ENCODE measurements at regions not wholly inside any gene's neighbourhood (a gene's known extent, or its start where the extent isn't known, plus 50 kb on each side); places are given as distances from the start of the nearest gene placed in this dataset.

DNA sequence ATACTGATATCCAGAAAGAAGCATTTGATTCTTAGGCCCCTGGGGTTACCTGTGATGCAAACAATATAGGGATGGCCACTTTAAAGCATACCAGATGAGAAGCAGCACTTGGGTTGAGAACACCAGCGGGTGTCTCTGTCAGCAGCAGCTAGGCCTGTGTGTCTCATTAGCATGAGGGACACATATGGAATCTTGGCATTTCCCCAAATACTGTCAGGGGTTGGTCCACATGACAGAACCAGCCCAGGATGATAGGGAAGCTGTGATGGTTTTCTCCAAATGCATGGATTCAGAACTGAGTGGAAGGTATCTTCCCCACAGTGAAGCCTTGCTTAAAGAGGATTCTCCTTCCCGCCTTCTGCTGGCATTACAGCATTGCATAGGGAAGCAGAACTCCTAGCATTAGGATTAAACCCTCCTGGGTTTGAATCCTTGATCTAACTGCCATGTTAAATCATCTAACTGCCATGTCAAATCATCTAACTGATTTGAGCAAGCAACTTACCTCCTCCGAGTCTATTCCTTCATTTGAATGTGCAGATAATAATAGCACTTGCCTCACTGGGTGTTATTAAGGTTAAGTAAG lies 111.5 kb upstream of the WSCD2 start:
- peaks cover 0 to 14% (median 1%) of the 10 kb centered on the region in 4 donors for H3K27me3 ChIP-seq (ENCODE audit: control insufficient read depth in 4 of 4, insufficient read depth in 4 of 4, low read length in 3 of 4)
- TF ChIP-seq, protein P1, sequence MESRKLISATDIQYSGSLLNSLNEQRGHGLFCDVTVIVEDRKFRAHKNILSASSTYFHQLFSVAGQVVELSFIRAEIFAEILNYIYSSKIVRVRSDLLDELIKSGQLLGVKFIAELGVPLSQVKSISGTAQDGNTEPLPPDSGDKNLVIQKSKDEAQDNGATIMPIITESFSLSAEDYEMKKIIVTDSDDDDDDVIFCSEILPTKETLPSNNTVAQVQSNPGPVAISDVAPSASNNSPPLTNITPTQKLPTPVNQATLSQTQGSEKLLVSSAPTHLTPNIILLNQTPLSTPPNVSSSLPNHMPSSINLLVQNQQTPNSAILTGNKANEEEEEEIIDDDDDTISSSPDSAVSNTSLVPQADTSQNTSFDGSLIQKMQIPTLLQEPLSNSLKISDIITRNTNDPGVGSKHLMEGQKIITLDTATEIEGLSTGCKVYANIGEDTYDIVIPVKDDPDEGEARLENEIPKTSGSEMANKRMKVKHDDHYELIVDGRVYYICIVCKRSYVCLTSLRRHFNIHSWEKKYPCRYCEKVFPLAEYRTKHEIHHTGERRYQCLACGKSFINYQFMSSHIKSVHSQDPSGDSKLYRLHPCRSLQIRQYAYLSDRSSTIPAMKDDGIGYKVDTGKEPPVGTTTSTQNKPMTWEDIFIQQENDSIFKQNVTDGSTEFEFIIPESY (IDR thresholded peaks at IDR 0.05) = no peak
- TF ChIP-seq FOXA2 (IDR thresholded peaks at IDR 0.05) (no peak), JUND (IDR thresholded peaks at IDR 0.05) (no peak), TAF1 (conservative IDR thresholded peaks at IDR 0.05) (no peak), GABPA (IDR thresholded peaks at IDR 0.05 in 1 of 2, conservative IDR thresholded peaks at IDR 0.05 in 1 of 2) (no peak), HNF4A (conservative IDR thresholded peaks at IDR 0.05) (no peak)
- TF ChIP-seq, protein P2, sequence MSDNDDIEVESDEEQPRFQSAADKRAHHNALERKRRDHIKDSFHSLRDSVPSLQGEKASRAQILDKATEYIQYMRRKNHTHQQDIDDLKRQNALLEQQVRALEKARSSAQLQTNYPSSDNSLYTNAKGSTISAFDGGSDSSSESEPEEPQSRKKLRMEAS (IDR thresholded peaks at IDR 0.05) = no peak
- TF ChIP-seq, protein P3, sequence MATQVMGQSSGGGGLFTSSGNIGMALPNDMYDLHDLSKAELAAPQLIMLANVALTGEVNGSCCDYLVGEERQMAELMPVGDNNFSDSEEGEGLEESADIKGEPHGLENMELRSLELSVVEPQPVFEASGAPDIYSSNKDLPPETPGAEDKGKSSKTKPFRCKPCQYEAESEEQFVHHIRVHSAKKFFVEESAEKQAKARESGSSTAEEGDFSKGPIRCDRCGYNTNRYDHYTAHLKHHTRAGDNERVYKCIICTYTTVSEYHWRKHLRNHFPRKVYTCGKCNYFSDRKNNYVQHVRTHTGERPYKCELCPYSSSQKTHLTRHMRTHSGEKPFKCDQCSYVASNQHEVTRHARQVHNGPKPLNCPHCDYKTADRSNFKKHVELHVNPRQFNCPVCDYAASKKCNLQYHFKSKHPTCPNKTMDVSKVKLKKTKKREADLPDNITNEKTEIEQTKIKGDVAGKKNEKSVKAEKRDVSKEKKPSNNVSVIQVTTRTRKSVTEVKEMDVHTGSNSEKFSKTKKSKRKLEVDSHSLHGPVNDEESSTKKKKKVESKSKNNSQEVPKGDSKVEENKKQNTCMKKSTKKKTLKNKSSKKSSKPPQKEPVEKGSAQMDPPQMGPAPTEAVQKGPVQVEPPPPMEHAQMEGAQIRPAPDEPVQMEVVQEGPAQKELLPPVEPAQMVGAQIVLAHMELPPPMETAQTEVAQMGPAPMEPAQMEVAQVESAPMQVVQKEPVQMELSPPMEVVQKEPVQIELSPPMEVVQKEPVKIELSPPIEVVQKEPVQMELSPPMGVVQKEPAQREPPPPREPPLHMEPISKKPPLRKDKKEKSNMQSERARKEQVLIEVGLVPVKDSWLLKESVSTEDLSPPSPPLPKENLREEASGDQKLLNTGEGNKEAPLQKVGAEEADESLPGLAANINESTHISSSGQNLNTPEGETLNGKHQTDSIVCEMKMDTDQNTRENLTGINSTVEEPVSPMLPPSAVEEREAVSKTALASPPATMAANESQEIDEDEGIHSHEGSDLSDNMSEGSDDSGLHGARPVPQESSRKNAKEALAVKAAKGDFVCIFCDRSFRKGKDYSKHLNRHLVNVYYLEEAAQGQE (IDR thresholded peaks at IDR 0.05) = no peak
- H3K4me3 ChIP-seq (ENCODE audit: low read depth in 1 of 3, low read length in 3 of 3) = no peak overlapping the region
- DNase-seq (ENCODE audit: low spot score) = no peak
- H3K9me3 ChIP-seq (ENCODE audit: control insufficient read depth in 4 of 4, low read length in 3 of 4) = peaks cover 0 to 4% (median 1%) of the 10 kb centered on the region in 4 donors
- WGBS = 68% methylated on average over 3 of the region's 3 CpGs
- no peak overlapping the region for H3K9ac ChIP-seq (ENCODE audit: low read depth in 1 of 2, low read length in 2 of 2)
- no peak overlapping the region for H3K27ac ChIP-seq (ENCODE audit: low read depth in 1 of 2, low read length in 2 of 2)
- H3K4me1 ChIP-seq (ENCODE audit: control insufficient read depth in 4 of 4, insufficient read depth in 4 of 4, low read length in 3 of 4) = no peaks in the 10 kb centered on the region
- H3K36me3 ChIP-seq (ENCODE audit: control insufficient read depth in 4 of 4, insufficient read depth in 3 of 4, low read depth in 1 of 4, low read length in 3 of 4) = no peaks in the 10 kb centered on the region

DNA sequence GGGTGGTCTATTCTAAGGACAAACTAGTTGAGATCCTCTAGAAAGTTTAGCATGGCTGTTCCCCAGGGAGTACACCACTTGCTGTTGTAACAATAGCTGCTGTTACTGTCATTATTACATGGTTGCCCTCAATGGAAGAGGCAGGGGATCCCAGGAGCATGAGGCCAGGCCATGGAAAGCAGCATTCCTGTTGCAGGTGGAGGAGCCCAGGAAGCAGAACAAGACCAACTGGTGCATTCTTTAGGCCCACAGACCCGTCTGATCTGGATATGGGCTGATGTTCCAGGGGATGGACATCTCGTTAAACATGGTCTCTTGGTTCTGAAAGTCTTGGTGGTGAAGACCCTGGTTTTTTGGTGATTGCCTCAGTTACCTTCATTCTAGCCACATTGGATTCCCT lies 109.2 kb upstream of the WSCD2 start:
- Histone ChIP-seq H3K36me3 (ENCODE audit: control insufficient read depth in 4 of 4, insufficient read depth in 3 of 4, low read depth in 1 of 4, low read length in 3 of 4) (no peaks in the 10 kb centered on the region), H3K27me3 (ENCODE audit: control insufficient read depth in 4 of 4, insufficient read depth in 4 of 4, low read length in 3 of 4) (peaks cover 0 to 14% (median 0%) of the 10 kb centered on the region in 4 donors), H3K4me1 (ENCODE audit: control insufficient read depth in 4 of 4, insufficient read depth in 4 of 4, low read length in 3 of 4) (no peaks in the 10 kb centered on the region), H3K9me3 (ENCODE audit: control insufficient read depth in 4 of 4, low read length in 3 of 4) (peaks cover 0 to 4% (median 1%) of the 10 kb centered on the region in 4 donors), H3K27ac (ENCODE audit: low read depth in 1 of 2, low read length in 2 of 2) (no peak overlapping the region), H3K4me3 (ENCODE audit: low read depth in 1 of 3, low read length in 3 of 3) (no peak overlapping the region), H3K9ac (ENCODE audit: low read depth in 1 of 2, low read length in 2 of 2) (no peak overlapping the region)
- TF ChIP-seq, protein P1 (IDR thresholded peaks at IDR 0.05) = no peak
- TF ChIP-seq, protein P4, sequence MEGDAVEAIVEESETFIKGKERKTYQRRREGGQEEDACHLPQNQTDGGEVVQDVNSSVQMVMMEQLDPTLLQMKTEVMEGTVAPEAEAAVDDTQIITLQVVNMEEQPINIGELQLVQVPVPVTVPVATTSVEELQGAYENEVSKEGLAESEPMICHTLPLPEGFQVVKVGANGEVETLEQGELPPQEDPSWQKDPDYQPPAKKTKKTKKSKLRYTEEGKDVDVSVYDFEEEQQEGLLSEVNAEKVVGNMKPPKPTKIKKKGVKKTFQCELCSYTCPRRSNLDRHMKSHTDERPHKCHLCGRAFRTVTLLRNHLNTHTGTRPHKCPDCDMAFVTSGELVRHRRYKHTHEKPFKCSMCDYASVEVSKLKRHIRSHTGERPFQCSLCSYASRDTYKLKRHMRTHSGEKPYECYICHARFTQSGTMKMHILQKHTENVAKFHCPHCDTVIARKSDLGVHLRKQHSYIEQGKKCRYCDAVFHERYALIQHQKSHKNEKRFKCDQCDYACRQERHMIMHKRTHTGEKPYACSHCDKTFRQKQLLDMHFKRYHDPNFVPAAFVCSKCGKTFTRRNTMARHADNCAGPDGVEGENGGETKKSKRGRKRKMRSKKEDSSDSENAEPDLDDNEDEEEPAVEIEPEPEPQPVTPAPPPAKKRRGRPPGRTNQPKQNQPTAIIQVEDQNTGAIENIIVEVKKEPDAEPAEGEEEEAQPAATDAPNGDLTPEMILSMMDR (IDR thresholded peaks at IDR 0.05; ENCODE audit: low read depth, low read length, missing input control) = no peak
- TF ChIP-seq RAD21 (IDR thresholded peaks at IDR 0.05) (no peak), GABPA (IDR thresholded peaks at IDR 0.05 in 1 of 2, conservative IDR thresholded peaks at IDR 0.05 in 1 of 2) (no peak), HNF4G (IDR thresholded peaks at IDR 0.05) (no peak), FOXA2 (IDR thresholded peaks at IDR 0.05) (no peak), SP1 (IDR thresholded peaks at IDR 0.05) (no peak), EGR1 (IDR thresholded peaks at IDR 0.05; ENCODE audit: low read depth in 2 of 2) (no peak), FOXA1 (IDR thresholded peaks at IDR 0.05) (no peak), JUND (IDR thresholded peaks at IDR 0.05) (no peak), TAF1 (conservative IDR thresholded peaks at IDR 0.05) (no peak), NR2F2 (IDR thresholded peaks at IDR 0.05) (no peak), HNF4A (conservative IDR thresholded peaks at IDR 0.05) (no peak)
- TF ChIP-seq, protein P2 (IDR thresholded peaks at IDR 0.05) = no peak
- TF ChIP-seq, protein P3 (IDR thresholded peaks at IDR 0.05) = no peak
- TF ChIP-seq, protein P5, sequence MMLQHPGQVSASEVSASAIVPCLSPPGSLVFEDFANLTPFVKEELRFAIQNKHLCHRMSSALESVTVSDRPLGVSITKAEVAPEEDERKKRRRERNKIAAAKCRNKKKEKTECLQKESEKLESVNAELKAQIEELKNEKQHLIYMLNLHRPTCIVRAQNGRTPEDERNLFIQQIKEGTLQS (IDR thresholded peaks at IDR 0.05) = no peak
- no peak for DNase-seq (ENCODE audit: low spot score)
- 42% methylated on average over 2 of the region's 2 CpGs for WGBS
